T-helper 9 cell (primary cell): ENCODE measurements at regions not wholly inside any gene's neighbourhood (a gene's known extent, or its start where the extent isn't known, plus 50 kb on each side); places are given as distances from the start of the nearest gene placed in this dataset.
"Not testable (repeated sequence)": the region's sequence is repeated elsewhere in the genome, so short reads cannot be mapped to it uniquely, and the experiment has no call there.

Experiments
- DNase-seq: peaks from one replicate; pipeline ENCODE4 v3.0.0-alpha.2; 2020

DNA sequence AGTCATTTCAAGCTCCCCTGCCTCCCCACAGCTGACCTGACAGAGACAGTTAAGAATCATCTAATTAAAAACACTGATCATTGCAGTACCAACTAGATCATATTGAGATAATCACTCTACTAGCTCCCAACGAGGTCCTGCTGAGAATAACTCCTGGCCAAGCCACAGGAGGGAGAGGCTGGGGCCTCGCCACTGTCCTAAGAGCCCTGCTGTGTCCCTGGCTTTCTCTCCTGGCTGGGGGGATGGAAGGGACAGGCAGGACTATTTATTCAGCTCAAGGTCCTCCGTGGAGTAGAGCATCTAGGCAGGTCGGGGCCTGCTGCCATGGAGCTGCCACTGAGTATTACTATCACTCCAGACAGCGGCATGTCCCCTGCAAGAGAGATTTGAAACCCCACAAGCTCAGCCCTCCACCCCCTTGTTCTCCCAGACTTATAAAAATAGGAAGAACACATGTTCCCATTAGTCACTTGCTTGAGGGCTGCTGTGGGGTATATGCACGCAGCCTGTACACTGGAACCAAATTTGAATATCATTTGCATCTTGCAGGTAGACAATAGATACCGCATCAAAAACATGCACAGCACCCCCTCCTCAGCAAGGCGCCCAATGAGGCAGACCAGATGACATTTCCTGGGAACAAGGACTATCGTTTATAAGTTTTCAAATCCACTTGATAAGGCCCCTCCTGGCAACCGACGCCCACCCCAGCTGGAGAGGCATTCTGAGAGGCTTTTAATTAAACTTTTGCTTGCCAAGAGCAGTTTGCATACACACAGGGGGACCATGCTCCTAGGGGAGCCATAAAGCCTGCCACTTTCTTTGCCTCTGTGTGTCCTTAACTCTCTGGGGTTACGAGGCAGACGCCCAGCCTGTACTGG, 385.2 kb upstream of the ZFHX3 start:
- no peak for DNase-seq

DNA sequence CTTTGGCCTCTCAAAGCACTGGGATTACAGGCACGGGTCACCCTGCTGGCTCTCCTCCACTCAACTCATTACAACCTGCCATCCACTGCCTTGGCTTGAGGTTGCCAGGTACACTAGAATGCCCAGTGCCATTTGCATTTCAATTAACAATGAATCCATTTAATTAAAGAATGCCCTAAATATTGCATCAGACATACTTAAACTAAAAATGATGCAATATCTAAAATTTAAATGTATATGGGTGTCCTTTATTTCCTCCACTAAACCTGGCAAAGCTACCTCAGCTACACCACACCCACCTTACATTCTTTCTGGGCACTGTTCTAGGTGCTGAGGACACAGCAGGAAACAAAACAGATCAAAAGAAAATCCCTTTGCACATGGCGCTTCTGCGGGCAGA, 382.2 kb upstream of the ZFHX3 start:
- DNase-seq: no peak

DNA sequence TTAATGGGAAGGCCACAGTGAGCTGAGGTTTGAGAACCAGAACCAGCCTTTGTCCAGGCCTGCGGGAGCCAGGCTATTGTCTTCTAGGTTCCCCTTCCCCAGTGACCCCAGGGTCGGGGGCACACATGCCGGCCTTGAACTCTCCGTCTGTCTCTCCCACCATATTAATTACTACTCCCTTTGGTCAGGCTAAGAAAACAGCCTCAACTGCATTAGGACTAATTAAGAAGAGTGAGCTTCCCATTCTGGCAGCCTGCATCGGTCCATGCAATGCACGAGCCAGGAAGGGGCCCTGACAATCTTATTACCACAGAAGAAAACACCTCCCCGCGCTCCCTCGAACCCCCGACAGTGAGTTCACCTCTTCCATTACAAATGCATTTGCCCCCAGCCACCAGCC, 380.2 kb upstream of the ZFHX3 start:
- DNase-seq: no peak

DNA sequence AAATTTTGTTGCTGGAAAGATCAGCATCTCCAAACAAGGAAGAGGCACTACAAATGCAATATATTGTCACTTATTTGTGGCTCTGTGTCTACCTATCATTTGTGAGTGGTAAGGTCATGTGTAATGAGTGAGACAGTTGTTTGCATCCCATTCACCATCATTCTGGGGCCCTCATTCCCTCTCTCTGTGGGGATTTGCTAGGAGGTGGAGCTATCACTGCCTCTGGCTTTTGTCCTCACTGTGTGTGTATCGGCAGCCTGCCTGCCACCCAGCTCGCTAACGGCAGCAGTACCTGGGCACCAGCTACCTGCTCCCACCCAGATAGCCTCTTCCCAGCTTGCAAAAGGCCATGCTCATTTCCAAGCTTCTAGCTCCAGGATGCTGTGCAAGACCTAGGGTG, 379.2 kb upstream of the ZFHX3 start:
- DNase-seq: no peak

DNA sequence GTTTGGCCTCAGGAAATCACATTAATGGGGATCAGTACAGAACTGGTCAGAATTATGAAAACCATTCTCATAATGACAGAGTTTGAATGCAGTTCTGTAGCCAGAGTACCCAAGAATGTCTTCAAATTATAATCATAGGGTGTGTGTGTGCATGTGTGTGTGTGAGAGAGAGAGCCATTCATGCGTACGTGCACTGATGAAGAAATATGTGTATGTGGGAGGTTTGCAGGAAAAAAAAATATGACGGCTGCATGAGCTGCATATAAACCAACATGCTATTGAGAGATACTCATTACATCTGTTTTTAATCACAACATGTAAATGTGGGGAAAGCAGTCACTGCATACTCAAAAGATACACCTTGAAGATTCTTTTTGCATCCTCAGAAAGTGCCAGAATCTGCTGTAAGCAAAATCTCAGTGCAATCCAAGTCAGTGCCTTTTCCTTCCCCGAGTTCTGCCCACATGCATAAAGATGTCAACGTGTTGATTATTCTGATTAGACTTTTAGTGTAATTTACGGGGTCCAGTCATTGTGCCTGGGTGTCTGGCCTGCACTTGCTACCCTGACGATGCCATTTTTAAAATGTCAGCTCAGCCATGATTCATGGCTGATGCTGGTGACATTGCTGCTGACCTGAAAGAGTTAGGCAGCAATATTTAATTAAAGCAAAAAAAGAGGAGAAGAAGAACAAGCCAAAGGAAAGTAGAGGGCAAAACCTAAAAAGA, 378.7 kb upstream of the ZFHX3 start:
- DNase-seq: no peak

DNA sequence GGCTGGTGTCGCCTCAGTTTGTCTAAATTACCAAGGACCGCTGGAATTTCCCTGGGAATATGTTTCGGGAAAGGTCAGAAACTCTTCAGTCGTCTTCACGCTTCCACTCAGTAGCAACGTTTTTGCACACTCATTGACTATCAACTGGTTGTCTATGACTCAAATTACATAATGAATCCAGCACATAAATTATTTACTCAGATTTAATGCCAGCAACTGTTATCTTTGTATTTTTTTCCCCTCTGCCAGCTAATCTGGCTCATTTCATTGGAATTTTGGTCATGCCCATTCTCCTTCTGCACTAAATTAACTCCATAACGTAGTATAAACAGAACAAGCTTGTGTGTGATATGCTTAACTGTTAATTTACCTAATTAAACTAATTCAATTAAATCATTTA, 372.7 kb upstream of the ZFHX3 start:
- no peak for DNase-seq

DNA sequence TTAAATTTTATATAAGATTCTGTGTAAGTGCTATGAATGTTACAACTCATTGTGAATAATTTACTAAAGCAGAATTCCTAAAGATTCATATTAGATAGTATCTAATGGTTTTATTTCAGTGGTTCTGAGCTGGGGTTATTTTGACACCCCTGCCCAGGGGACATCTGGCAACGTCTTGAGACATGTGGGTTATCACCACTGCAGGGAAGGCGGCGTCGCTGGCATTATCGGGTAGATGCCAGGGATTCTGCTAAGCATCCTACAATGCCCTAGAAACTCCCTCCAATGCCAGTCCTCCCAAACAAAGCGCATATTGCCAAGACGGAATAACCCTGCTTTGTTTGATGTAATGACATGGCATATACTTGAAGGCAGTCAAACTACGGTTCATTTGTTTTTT, 372.3 kb upstream of the ZFHX3 start:
- DNase-seq: no peak

DNA sequence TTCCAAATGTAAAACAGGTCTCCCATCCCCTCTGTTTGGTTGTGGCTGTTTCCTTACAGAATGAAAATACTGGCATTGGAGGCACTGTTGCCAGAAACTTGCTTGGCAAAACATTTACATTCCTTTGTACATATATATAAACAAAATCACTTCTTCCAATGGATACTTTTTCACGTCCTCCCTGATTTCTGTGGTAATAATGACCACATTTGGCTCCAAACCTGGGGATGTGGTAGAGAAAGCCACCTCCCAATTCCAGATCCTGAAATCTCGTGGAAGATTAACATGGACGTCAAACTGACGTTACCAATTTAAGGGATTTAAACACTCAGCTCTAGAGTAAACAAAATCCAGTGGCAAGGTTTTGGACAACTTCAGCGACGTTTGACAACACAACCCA, 370.8 kb upstream of the ZFHX3 start:
- DNase-seq: no peak

DNA sequence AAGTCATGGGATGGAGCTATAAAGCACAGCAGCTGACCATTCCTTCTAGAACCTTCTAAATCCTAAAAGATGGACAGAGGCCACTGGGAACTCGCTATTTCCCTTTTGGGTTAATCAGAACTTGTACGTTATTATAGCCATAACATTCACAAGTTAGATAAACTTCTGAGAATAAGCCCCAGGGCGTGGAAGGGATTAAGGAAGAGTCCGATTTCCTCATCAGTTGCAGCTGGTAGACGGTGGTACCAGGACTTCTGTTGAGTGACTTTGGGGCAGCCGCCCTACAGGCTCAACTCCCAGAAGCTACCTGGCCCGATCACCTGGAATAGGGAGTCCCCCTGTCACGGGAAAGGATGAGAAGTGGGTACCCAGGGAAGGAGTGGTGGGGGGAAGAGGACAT, 370.1 kb upstream of the ZFHX3 start:
- DNase-seq: no peak

DNA sequence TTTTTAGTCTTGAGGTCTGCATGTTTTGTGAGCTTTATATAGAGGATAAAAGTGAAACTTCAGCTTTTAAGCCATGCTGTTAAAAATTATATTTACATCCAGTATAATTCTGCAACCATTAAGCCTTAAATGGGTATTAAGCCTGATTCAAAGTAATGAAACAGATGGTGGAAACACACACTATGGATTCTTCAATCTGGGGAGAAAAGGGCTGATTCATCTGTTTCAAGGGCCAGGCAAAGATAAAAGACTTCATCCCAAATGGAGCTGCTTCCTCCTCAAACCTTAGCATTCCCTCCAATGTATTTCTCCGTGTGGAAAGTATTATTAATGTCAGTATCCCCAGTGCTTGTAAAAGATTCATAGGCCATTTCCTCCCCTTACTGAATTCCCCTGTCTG, 367.4 kb upstream of the ZFHX3 start:
- DNase-seq: no peak

DNA sequence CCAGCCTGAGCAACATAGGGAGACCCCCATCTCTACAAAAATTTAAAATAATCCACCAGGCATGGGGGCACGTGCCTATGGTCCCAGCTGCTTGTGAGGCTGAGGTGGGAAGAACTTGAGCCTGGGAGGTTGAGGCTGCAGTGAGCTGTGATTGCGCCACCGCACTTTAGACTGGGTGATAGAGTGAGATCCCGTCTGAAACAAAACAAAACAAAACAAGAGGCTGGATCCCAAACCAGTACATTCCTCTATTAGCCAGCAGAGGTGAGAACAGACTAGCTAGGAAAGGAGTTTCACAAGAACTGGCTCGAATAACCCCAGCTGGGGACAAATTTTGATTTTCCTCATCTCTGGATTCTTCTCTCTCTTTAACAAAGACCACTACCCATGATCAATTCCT, 366.7 kb upstream of the ZFHX3 start:
- DNase-seq: no peak

DNA sequence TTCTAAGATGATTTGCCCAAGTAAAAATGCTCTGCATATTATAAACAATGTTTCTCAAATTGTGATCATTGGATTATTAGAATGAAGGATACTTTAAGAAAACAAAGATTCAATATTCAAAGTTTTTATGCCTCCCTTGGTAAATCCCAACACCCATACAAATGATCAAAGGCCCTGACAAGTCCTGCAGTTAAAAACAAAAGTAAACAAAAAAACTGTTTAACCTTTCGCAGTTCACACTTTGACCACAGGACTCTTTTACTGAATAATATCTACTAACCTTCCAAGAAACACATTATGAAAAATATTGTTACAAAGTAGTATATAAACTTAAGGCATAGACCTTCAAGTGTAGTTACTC, 365.9 kb upstream of the ZFHX3 start:
- no peak for DNase-seq

DNA sequence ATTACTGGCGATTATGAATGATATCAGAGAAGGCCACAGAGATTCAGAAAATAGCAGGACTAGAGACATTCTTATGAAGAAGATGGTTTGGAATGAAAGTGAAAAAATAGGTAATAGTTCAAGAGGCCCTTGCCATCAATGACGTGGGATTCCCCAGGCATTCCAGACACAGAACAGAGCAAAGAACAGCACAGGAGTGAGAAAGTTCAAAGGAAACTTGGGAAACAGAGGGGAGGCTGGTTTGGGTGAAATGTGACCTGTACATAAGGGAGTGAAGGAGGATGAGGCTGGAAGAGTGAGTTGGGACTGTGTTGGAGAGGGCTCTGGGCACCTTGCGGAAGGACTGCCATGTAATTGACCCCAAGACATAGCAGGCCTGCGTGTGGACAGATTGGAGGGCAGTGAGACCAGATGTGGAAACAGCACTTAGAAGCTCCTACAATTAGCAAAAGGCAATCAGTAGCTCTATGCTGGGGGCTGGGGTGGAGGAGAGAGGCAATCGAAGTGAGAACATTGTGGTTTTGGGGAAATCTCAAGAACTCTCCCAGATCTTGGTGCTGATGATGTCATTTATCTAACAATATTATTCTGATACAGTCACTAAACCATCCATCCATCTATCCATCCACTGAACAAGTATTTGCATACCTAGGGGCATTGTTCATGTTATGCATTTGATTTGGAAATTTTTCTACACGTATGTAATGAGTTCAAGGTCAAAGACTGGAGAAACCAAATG, 365.3 kb upstream of the ZFHX3 start:
- no peak for DNase-seq

DNA sequence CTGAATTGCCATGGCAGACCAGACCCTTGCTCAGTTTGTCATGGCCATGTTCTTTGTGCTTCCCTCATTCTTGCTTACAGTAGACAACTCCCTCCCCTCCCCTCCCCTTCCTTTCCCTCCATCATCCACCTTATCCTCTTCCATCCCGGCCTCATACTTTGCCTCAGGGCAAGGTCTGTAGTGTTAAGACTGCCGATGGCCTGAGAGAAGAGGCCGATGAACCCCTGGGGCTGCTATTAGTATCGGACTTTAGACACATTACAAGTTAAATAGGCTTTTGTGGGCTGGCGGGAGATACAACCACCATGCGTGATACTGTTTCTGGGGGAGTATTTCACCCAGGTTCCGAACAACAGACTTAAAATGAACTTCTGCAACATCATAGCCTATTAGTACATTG, 364.5 kb upstream of the ZFHX3 start:
- DNase-seq: no peak

DNA sequence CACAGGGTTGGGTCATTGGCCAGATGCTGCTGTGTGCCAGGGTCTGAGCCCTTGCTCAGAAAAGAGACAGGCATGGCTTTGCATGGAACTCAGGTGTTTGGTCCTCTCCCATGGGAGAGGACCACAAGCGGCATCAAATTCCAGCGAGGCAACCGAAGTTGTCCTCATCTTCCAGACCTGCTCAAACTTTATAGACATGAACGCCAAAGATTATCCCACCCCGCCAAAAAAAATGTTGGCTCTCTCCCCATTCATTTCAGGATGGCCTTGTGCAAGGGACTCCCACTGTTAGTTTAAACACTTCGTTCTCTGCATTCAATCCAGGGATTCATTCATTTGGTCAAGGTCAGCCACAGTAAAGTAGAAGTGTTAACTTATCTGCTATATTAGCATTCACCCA, 360.8 kb upstream of the ZFHX3 start:
- no peak for DNase-seq

DNA sequence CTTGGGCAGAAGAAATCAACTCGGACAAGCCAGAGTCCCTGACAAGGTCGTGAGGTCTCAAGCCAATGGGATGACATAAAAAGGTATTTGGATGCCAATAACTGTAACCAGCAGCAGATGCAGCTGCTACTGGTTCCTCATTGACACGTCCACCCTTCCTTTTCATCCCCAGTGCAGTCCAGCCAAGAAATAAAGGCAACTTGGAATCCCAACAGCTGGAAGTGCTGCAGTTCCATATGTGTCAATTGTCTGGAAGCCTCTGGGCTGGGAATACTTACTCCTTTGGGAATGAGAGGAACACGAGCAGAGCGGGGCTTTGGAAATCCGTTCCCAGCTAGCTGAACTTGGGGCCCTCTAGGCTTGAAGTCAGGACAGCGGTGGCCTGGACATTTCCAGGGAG, 360.4 kb upstream of the ZFHX3 start:
- DNase-seq: no peak

DNA sequence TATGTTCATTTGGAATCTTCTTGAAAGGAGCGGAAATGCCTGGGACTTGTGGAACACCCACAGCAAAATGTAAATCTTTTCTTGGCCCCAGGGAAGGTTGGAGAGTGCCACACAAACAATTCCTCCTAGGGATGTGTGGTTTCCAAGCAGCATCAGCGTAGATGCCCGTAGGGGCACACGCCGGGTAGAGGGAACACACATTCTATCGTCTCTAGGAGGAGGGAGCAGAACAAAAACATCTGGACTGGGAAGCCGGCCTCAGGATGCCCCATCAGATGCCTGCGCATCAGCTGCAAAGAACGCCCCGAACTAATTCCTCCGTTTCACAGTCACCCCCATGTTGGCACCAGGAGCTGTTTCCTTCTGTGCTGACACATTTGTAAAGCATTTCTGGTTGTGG, 357.9 kb upstream of the ZFHX3 start:
- no peak for DNase-seq

DNA sequence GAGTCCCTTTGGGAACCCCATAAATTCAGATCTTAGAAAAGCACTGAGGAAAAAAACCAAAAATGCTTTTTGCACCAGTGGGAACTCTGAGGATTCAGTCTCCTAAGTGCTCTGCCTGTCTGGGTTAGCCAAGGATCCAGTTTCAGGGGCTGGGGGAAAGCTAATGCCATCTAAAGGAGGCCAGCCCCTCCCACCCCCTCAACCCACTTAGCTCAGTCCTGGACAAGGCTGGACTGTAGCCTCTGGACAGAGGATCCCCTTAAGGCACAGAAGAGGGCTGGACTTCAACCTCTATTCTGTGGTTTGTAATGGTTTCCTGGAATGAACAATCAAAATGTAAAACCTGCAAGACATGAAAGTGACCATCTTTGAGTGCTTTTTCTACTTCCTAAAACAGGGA, 356.1 kb upstream of the ZFHX3 start:
- DNase-seq: no peak

DNA sequence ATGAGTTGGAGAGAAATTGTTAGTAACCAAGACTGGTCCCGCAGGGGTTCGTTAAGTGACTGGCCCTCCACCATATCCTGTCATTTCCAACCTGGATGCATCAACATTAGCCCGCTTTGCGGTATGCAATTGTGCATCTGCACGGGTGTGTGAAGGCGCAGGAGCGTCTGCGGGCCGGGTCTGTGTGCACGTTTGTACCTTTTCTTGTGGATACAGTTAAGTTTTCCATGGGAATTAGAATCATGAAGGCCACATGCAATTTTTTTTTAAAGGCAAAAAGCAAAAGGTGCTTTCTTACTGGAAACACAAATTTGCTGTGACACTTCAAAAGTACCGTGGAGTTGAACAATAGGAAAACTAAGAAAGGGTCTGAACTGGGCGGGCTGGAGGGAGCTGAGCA, 355.4 kb upstream of the ZFHX3 start:
- no peak for DNase-seq

DNA sequence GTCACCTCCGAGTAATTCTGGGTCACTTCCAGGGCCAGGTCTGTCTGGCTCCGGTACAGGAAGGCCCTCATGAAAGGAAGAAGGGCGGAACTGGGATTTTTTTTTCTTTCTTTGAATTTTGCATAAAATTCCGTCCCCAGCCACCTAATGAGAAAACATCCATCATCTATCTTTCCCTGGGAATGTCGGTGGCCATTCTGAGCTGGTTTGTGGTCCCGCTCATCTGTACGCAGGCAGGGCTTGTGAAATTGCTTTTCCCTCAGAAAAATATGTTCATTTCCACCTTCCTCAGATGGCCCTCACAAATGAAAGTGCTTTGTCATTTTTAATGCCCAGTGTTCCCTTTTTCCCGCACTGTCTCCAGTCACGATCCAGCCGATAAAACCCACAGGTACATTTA, 353.0 kb upstream of the ZFHX3 start:
- DNase-seq: no peak

DNA sequence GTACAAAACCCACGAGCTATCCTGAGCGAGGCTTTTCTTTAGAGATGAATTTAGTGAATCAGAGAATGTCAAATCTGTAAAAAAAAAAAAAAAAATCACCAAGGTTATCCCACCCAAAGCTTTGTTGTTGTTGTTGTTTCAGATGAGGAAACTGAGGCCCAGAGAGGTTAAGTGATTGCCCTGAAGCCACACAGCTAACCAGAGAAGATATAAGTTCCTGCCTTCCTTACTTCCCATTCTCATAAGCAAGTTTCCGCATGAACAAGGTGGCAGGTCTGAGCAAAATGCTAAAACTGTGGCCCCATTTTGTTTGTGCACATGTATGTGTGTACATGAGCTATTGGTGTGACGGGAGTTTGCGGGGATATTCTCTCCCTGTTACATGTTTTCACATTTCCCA, 352.1 kb upstream of the ZFHX3 start:
- DNase-seq: no peak

DNA sequence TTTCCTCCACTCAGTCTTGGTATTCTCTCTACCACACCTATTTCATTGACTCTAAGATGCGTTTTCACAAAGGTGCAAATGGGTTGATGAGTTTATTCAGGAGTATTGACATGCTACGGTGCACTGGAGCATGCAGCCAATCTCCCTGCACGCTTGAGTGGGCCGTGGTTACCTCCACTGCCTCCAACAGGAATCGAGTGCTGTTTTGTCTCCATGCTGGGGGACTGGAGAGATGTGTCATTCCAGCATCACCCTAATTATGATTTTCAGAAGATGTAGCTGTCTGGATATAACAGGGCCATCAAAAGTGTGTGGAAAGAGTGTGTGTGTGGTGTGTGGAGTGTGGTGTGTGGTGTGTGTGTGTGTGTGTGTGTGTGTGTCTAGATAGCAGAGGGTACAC, 351.6 kb upstream of the ZFHX3 start:
- DNase-seq: no peak

DNA sequence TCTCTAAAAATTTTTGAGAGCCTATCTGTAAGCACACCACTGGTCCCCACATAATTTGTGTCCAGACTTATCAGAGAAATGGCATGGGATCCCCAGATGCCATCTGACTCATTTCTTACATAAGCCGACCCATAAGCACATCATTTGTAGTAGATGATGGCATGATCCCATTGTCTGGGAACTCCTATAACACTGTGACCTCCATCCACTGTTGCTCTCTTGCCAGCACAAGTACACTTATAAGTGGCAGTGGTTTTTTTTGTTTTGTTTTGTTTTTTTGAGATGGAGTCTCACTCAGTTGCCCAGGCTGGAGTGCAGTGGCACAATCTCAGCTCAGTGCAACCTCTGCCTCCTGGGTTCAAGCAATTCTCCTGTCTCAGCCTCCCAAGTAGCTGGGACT, 350.7 kb upstream of the ZFHX3 start:
- DNase-seq: not testable (repeated sequence)

DNA sequence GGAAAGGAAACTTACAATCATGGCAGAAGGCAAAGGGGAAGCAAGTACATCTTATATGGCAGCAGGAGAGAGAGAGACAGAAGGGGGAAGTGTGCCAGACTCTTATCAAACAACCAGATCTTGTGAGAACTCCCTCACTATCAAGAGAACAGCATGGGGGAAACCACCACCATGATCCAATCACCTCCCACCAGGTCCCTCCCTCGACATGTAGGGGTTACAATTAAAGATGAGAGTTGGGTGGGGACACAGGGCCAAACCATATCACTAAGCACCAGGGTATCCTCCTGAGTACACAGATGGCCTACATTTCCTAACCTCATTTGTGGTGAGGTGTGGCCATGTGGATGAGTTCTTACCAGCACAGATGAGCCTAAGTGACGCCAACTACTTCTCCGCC, 348.6 kb upstream of the ZFHX3 start:
- no peak for DNase-seq
